22Rv1 (cell line): ENCODE measurements at regions not wholly inside any gene's neighbourhood (a gene's known extent, or its start where the extent isn't known, plus 50 kb on each side); places are given as distances from the start of the nearest gene placed in this dataset.

Experiments used
- ZFX ChIP-seq: fragments of 450-650 bp; IDR thresholded peaks from 2 replicates; pipeline ENCODE4 v1.6.1; 2017; ENCODE audit warnings: antibody characterized with exemption, borderline replicate concordance
- TF ChIP-seq, protein P1 (sequence below): fragments of 450-650 bp; IDR thresholded peaks from 2 replicates; pipeline ENCODE4 v1.5.1; 2017; ENCODE audit warnings: mild to moderate bottlenecking

DNA sequence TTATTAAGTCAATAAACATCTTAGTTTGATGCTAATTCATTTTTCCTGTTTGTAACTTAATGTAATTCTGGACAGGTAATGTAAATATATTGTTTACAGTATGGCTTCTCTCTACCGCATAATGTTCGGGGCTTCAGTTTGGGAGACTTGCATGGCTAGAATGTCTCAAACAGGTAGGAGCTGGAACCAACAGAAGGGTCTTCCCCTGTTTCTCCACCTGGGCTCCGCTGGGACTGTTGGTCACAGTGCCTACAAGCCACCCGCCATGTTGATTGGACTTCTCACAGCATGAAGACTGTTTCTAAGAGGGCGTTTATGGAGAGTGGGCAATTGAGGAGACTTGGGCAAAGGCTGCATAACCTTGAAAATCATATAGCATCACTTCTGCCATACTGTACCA, 148.6 kb downstream of the UFM1 start:
- TF ChIP-seq, protein P1, sequence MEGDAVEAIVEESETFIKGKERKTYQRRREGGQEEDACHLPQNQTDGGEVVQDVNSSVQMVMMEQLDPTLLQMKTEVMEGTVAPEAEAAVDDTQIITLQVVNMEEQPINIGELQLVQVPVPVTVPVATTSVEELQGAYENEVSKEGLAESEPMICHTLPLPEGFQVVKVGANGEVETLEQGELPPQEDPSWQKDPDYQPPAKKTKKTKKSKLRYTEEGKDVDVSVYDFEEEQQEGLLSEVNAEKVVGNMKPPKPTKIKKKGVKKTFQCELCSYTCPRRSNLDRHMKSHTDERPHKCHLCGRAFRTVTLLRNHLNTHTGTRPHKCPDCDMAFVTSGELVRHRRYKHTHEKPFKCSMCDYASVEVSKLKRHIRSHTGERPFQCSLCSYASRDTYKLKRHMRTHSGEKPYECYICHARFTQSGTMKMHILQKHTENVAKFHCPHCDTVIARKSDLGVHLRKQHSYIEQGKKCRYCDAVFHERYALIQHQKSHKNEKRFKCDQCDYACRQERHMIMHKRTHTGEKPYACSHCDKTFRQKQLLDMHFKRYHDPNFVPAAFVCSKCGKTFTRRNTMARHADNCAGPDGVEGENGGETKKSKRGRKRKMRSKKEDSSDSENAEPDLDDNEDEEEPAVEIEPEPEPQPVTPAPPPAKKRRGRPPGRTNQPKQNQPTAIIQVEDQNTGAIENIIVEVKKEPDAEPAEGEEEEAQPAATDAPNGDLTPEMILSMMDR = no peak
- no peak for TF ChIP-seq ZFX
